GM12892 (cell line): ENCODE measurements at regions not wholly inside any gene's neighbourhood (a gene's known extent, or its start where the extent isn't known, plus 50 kb on each side); places are given as distances from the start of the nearest gene placed in this dataset.

Experiments
- POLR2A ChIP-seq: IDR thresholded peaks from 2 replicates; pipeline ENCODE4 v1.6.1; 2011; ENCODE audit warnings: low read depth, low read length, control low read depth
- TAF1 ChIP-seq: IDR thresholded peaks from 2 replicates; pipeline ENCODE4 v1.6.1; 2011; ENCODE audit warnings: low read depth, mild to moderate bottlenecking, control low read depth, low read length, borderline replicate concordance

- TF ChIP-seq POLR2A (no peak), TAF1 (no peak)
Observed at GRCh38 chr10:124287071-124287685, 131.5 kb downstream of the OAT start.
